ENCODE measurements at regions not wholly inside any gene's neighbourhood (a gene's known extent, or its start where the extent isn't known, plus 50 kb on each side); places are given as distances from the start of the nearest gene placed in this dataset.

- H3K4me3 ChIP-seq (ENCODE audit: low read depth, low read length) = no peak overlapping the region
- POLR2A ChIA-PET = no interaction called here
- no peak for DNase-seq (ENCODE audit: low read depth, low spot score)
- CTCF ChIA-PET = no interaction called here
- TF ChIP-seq CTCF (IDR thresholded peaks at IDR 0.05; ENCODE audit: insufficient read depth, low read length, missing control alignments) = no peak
Observed at GRCh38 chr1:60145771-60146170, 72.2 kb upstream of the C1orf87 start.

GRCh38 chr1:60141743-60142142 lies 68.2 kb upstream of the C1orf87 start:
- CTCF ChIA-PET = interaction anchor here (1.3 to 1.8 kb wide), 2 partner anchors 17 to 170 kb away, joined by 4 to 7 read pairs; no protein-coding TSS in a partner anchor
- TF ChIP-seq CTCF (IDR thresholded peaks at IDR 0.05; ENCODE audit: insufficient read depth, low read length, missing control alignments) = no peak
- no peak for DNase-seq (ENCODE audit: low read depth, low spot score)
- POLR2A ChIA-PET = no interaction called here
- H3K4me3 ChIP-seq (ENCODE audit: low read depth, low read length) = no peak overlapping the region

GRCh38 chr1:60141276-60141675 lies 67.7 kb upstream of the C1orf87 start:
- no peak for DNase-seq (ENCODE audit: low read depth, low spot score)
- H3K4me3 ChIP-seq (ENCODE audit: low read depth, low read length) = no peak overlapping the region
- POLR2A ChIA-PET = no interaction called here
- no peak for TF ChIP-seq CTCF (IDR thresholded peaks at IDR 0.05; ENCODE audit: insufficient read depth, low read length, missing control alignments)
- CTCF ChIA-PET = interaction anchor here (1.3 to 1.8 kb wide), 2 partner anchors 17 to 170 kb away, joined by 4 to 7 read pairs; no protein-coding TSS in a partner anchor

GRCh38 chr1:60137406-60137805 lies 63.8 kb upstream of the C1orf87 start:
- no peak for DNase-seq (ENCODE audit: low read depth, low spot score)
- H3K4me3 ChIP-seq (ENCODE audit: low read depth, low read length) = no peak overlapping the region
- ChIA-PET POLR2A (no interaction called here), CTCF (interaction anchor here (0.8 kb wide), 1 partner anchor 9 kb away, joined by 3 read pairs; no protein-coding TSS in a partner anchor)
- no peak for TF ChIP-seq CTCF (IDR thresholded peaks at IDR 0.05; ENCODE audit: insufficient read depth, low read length, missing control alignments)

- no peak for TF ChIP-seq CTCF (IDR thresholded peaks at IDR 0.05; ENCODE audit: insufficient read depth, low read length, missing control alignments)
- ChIA-PET CTCF (no interaction called here), POLR2A (no interaction called here)
- no peak for DNase-seq (ENCODE audit: low read depth, low spot score)
- no peak overlapping the region for H3K4me3 ChIP-seq (ENCODE audit: low read depth, low read length)
Observed at GRCh38 chr1:60136395-60136794, 62.8 kb upstream of the C1orf87 start.

GRCh38 chr1:60134716-60135115 lies 61.1 kb upstream of the C1orf87 start:
- ChIA-PET POLR2A (no interaction called here), CTCF (no interaction called here)
- no peak for TF ChIP-seq CTCF (IDR thresholded peaks at IDR 0.05; ENCODE audit: insufficient read depth, low read length, missing control alignments)
- DNase-seq (ENCODE audit: low read depth, low spot score) = no peak
- no peak overlapping the region for H3K4me3 ChIP-seq (ENCODE audit: low read depth, low read length)
